ENCODE measurements at regions not wholly inside any gene's neighbourhood (a gene's known extent, or its start where the extent isn't known, plus 50 kb on each side); places are given as distances from the start of the nearest gene placed in this dataset.

DNA sequence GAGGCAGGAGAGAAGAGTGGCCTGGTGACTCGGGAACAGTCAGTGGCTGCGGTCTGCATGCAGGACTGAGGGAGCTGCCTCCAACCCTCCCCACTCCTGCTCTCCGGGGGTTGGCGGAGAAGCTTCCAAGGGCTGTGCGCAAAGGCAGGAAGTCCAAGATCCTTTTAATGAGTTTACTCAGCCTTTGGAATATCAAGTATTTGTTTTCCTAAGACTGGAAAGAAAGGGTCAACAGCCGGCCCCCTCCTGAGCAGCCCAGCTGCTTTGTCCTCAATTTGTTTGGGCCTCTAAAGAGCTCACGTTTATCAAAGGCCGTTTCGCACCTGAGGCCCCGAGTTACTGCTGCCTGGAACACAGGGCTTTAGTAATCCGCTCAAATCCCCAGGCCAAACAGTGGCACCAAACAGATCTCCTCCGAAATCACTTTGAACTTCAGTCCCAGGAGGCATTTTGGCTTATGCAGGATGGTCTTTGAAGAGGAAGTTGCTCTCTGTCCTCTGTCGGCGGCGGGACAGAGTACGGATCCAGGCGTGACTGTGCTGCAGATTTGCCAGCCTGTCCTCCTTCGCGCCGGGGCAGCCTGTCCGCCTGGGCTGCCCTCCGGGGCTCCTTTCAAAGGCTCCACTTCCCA lies 117.2 kb upstream of the FZD10 start:
- TF ChIP-seq, protein P1, sequence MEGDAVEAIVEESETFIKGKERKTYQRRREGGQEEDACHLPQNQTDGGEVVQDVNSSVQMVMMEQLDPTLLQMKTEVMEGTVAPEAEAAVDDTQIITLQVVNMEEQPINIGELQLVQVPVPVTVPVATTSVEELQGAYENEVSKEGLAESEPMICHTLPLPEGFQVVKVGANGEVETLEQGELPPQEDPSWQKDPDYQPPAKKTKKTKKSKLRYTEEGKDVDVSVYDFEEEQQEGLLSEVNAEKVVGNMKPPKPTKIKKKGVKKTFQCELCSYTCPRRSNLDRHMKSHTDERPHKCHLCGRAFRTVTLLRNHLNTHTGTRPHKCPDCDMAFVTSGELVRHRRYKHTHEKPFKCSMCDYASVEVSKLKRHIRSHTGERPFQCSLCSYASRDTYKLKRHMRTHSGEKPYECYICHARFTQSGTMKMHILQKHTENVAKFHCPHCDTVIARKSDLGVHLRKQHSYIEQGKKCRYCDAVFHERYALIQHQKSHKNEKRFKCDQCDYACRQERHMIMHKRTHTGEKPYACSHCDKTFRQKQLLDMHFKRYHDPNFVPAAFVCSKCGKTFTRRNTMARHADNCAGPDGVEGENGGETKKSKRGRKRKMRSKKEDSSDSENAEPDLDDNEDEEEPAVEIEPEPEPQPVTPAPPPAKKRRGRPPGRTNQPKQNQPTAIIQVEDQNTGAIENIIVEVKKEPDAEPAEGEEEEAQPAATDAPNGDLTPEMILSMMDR (IDR thresholded peaks at IDR 0.05) = no peak
- Mint-ChIP-seq H3K36me3 (ENCODE audit: unreplicated experiment) (no peaks in the 10 kb centered on the region), H3K27ac (ENCODE audit: unreplicated experiment) (no peak overlapping the region), H3K9me3 (ENCODE audit: unreplicated experiment) (no peaks in the 10 kb centered on the region), H3K4me1 (ENCODE audit: unreplicated experiment) (no peaks in the 10 kb centered on the region), H3K4me3 (ENCODE audit: unreplicated experiment) (no peak overlapping the region), H3K27me3 (ENCODE audit: unreplicated experiment) (peaks cover 22% of the 10 kb centered on the region)
- no peak for DNase-seq (ENCODE audit: extremely low spot score, unreplicated experiment)

DNA sequence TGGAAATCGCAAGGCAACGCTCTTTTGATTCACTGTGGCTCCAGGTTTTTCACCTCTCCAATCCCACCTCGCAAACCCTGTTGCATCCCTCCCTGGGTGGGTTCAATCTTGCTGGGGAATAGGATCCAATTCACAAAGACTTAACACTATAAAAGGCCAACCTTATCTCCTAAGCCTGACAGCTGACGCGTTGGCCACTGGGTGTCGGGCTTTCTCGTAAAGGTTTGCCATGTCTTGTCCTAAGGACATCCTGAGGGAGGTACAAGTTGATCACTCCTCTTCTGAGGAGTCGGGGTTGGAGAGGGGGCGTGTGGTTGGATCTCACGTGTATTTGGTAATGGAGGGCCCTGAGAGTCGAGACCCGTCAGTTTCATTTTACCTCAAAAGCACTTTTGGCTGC lies 112.6 kb upstream of the FZD10 start:
- Mint-ChIP-seq H3K27me3 (ENCODE audit: unreplicated experiment) (peaks cover 13% of the 10 kb centered on the region), H3K4me3 (ENCODE audit: unreplicated experiment) (no peak overlapping the region), H3K4me1 (ENCODE audit: unreplicated experiment) (no peaks in the 10 kb centered on the region), H3K36me3 (ENCODE audit: unreplicated experiment) (no peaks in the 10 kb centered on the region), H3K9me3 (ENCODE audit: unreplicated experiment) (peaks cover 4% of the 10 kb centered on the region), H3K27ac (ENCODE audit: unreplicated experiment) (no peak overlapping the region)
- TF ChIP-seq, protein P1 (IDR thresholded peaks at IDR 0.05) = no peak
- DNase-seq (ENCODE audit: extremely low spot score, unreplicated experiment) = no peak

DNA sequence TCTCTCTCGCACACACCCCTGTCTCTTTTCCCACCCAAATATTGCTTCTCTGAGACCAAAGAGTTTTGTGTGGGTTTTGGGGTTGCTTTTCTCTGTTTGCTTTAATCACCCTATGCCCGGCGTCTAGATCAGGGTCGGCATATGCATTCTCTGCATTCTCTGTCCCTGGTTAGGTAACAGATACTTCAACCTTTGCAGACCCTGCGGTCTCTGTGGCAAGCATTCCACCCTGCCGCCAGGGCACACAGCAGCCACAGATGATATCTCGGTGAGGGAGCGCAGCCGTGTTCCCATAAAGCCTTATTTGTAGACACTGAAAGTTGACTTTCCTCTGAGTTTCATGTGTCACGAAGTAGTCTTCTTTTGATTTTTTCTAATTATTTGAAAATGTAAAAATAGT lies 110.4 kb upstream of the FZD10 start:
- no peaks in the 10 kb centered on the region for H3K36me3 Mint-ChIP-seq (ENCODE audit: unreplicated experiment)
- no peak overlapping the region for H3K27ac Mint-ChIP-seq (ENCODE audit: unreplicated experiment)
- peaks cover 4% of the 10 kb centered on the region for H3K9me3 Mint-ChIP-seq (ENCODE audit: unreplicated experiment)
- TF ChIP-seq, protein P1 (IDR thresholded peaks at IDR 0.05) = no peak
- DNase-seq (ENCODE audit: extremely low spot score, unreplicated experiment) = no peak
- no peaks in the 10 kb centered on the region for H3K4me1 Mint-ChIP-seq (ENCODE audit: unreplicated experiment)
- H3K27me3 Mint-ChIP-seq (ENCODE audit: unreplicated experiment) = no peaks in the 10 kb centered on the region
- H3K4me3 Mint-ChIP-seq (ENCODE audit: unreplicated experiment) = no peak overlapping the region

DNA sequence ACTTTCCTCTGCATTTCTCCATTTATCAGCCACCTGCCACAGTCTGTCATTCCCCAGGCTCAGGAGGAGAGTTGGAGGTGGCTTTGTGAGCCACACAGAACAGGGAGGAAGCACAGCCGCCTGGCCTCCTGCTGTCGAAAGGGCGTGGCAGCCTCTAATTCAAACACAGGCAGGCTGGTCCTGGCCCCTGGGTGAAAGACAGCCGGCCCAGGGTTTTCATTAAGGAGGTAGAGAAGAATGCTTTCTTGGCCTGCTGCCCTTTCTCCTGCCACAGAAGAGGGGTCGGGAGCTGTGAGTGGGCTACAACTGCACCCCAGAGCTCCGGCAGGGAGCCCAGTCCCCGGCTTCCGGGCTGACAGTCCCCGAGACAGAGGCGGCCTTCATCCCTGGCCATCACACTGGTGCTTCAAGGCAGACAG lies 108.6 kb upstream of the FZD10 start:
- H3K9me3 Mint-ChIP-seq (ENCODE audit: unreplicated experiment) = peaks cover 4% of the 10 kb centered on the region
- H3K36me3 Mint-ChIP-seq (ENCODE audit: unreplicated experiment) = no peaks in the 10 kb centered on the region

DNA sequence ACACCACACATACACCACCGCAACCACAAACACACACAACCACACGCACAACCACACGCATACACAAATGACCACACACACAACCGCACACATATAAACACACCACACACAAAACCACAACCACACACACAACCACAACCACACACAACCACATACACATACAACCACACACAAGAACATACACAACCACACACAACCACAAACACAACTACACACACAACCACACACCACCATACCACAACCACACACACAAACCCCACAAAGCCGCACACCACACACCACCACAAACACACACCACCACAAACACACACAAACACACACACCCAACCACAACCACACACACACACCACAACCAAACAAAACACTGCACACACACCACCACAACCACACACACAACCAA lies 107.5 kb upstream of the FZD10 start:
- H3K36me3 Mint-ChIP-seq (ENCODE audit: unreplicated experiment) = no peaks in the 10 kb centered on the region

More for the DNA sequence above, 108.6 kb upstream of the FZD10 start:
- no peaks in the 10 kb centered on the region for H3K4me1 Mint-ChIP-seq (ENCODE audit: unreplicated experiment)
- H3K27me3 Mint-ChIP-seq (ENCODE audit: unreplicated experiment) = no peaks in the 10 kb centered on the region
- no peak for DNase-seq (ENCODE audit: extremely low spot score, unreplicated experiment)
- no peak overlapping the region for H3K4me3 Mint-ChIP-seq (ENCODE audit: unreplicated experiment)
- TF ChIP-seq, protein P1 (IDR thresholded peaks at IDR 0.05) = no peak
- H3K27ac Mint-ChIP-seq (ENCODE audit: unreplicated experiment) = no peak overlapping the region

More for the DNA sequence above, 107.5 kb upstream of the FZD10 start:
- Mint-ChIP-seq H3K27me3 (ENCODE audit: unreplicated experiment) (no peaks in the 10 kb centered on the region), H3K9me3 (ENCODE audit: unreplicated experiment) (peaks cover 4% of the 10 kb centered on the region), H3K27ac (ENCODE audit: unreplicated experiment) (no peak overlapping the region), H3K4me3 (ENCODE audit: unreplicated experiment) (no peak overlapping the region), H3K4me1 (ENCODE audit: unreplicated experiment) (no peaks in the 10 kb centered on the region)
- TF ChIP-seq, protein P1 (IDR thresholded peaks at IDR 0.05) = no peak
- no peak for DNase-seq (ENCODE audit: extremely low spot score, unreplicated experiment)

Measured in osteocyte (in vitro differentiated cells).